KMS-11 (cell line): ENCODE measurements at regions not wholly inside any gene's neighbourhood (a gene's known extent, or its start where the extent isn't known, plus 50 kb on each side); places are given as distances from the start of the nearest gene placed in this dataset.

Experiments
- H2AFZ ChIP-seq: fragments of 200-600 bp; sonication (generic); 2 replicates; pipeline ENCODE4 v1.6.1; 2016; ENCODE audit warnings: antibody characterized with exemption, mixed run types, low read depth
- H3K27ac ChIP-seq: fragments of 200-600 bp; sonication (generic); 2 replicates; pipeline ENCODE4 v1.6.1; 2016; ENCODE audit warnings: mild to moderate bottlenecking, mixed run types
- H3K27me3 ChIP-seq: fragments of 200-600 bp; sonication (generic); 2 replicates; pipeline ENCODE4 v1.6.1; 2017; ENCODE audit warnings: mild to moderate bottlenecking, low read depth, mixed run types, moderate library complexity; ENCODE audit not compliant: insufficient read depth
- H3K36me3 ChIP-seq: fragments of 200-600 bp; sonication (generic); 2 replicates; pipeline ENCODE4 v1.6.1; 2017; ENCODE audit warnings: mild to moderate bottlenecking, mixed run types; ENCODE audit not compliant: insufficient read depth
- H3K4me1 ChIP-seq: fragments of 200-600 bp; sonication (generic); 2 replicates; pipeline ENCODE4 v1.6.1; 2016; ENCODE audit warnings: mild to moderate bottlenecking, low read depth, mixed run types; ENCODE audit not compliant: poor library complexity, severe bottlenecking
- H3K4me2 ChIP-seq: fragments of 200-600 bp; sonication (generic); 2 replicates; pipeline ENCODE4 v1.7.0; 2016; ENCODE audit warnings: mild to moderate bottlenecking, mixed run types
- H3K4me3 ChIP-seq: fragments of 200-600 bp; sonication (generic); IDR thresholded peaks from 2 replicates; pipeline ENCODE4 v1.6.1; 2017; ENCODE audit warnings: low read depth, low read length, mixed read lengths; ENCODE audit not compliant: insufficient read depth
- H3K79me2 ChIP-seq: fragments of 200-600 bp; sonication (generic); 2 replicates; pipeline ENCODE4 v1.6.1; 2016; ENCODE audit warnings: low read depth, mixed run types; ENCODE audit not compliant: insufficient read depth
- H3K9ac ChIP-seq: fragments of 200-600 bp; sonication (generic); 2 replicates; pipeline ENCODE4 v1.6.1; 2016; ENCODE audit warnings: mild to moderate bottlenecking, mixed run types
- H4K20me1 ChIP-seq: fragments of 200-600 bp; sonication (generic); 2 replicates; pipeline ENCODE4 v1.6.1; 2016; ENCODE audit warnings: mild to moderate bottlenecking, mixed run types; ENCODE audit not compliant: insufficient read depth
- TF ChIP-seq, protein P1 (sequence below): fragments of 200-600 bp; sonication (generic); conservative IDR thresholded peaks from 2 replicates; pipeline ENCODE4 v1.6.1; 2017; ENCODE audit warnings: low read depth, mild to moderate bottlenecking, antibody characterized with exemption, low read length, moderate library complexity, mixed read lengths

DNA sequence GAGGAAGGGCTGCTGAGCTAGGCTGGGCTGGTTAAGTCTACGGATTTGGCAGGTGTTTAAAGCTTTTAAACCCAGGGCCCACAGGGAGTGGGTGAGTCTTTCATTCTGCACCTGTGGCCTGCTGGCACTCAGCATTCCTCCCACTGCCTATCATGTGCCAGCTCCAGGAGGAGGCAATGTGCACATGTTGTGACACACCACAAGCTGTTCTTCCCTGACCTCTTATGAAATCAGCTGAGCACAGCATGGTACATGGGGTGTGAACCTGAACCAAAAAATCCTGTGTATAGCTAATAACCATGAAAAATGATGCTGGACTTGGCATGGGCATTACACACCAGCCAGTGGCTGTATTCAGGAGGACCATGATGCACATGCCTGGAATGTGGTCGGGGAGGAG is 297.9 kb upstream of the MMADHC start:
- TF ChIP-seq, protein P1, sequence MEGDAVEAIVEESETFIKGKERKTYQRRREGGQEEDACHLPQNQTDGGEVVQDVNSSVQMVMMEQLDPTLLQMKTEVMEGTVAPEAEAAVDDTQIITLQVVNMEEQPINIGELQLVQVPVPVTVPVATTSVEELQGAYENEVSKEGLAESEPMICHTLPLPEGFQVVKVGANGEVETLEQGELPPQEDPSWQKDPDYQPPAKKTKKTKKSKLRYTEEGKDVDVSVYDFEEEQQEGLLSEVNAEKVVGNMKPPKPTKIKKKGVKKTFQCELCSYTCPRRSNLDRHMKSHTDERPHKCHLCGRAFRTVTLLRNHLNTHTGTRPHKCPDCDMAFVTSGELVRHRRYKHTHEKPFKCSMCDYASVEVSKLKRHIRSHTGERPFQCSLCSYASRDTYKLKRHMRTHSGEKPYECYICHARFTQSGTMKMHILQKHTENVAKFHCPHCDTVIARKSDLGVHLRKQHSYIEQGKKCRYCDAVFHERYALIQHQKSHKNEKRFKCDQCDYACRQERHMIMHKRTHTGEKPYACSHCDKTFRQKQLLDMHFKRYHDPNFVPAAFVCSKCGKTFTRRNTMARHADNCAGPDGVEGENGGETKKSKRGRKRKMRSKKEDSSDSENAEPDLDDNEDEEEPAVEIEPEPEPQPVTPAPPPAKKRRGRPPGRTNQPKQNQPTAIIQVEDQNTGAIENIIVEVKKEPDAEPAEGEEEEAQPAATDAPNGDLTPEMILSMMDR, result no peak
- peak overlapping the region; percentile 65 for H3K4me2 ChIP-seq
- H3K27ac ChIP-seq, result peak overlapping the region; percentile 42
- H3K9ac ChIP-seq, result no peak overlapping the region
- no peaks in the 10 kb centered on the region for H3K79me2 ChIP-seq
- no peaks in the 10 kb centered on the region for H3K36me3 ChIP-seq
- H4K20me1 ChIP-seq, result no peaks in the 10 kb centered on the region
- peaks cover 52% of the 10 kb centered on the region for H3K4me1 ChIP-seq
- H3K27me3 ChIP-seq, result no peaks in the 10 kb centered on the region
- no peak overlapping the region for H3K4me3 ChIP-seq
- H2AFZ ChIP-seq, result no peak overlapping the region

DNA sequence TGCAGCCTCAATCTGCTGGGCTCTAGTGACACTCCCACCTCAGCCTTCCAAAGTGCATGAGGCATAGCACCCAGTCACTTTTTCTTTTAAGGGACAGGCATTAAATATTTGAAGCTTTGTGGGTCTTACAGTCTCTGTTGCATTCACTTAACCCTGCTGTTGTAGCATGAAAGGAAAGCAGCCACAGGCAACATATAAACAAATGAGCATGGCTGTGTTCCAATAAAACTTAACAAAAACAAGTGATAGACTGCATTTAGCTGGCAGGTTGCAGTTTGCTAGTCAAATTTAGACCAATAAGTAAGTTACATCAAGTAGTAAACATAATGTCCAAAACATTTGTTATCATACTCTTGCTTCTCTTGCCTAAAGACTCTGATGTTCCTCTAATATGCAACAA is 297.3 kb upstream of the MMADHC start:
- Histone ChIP-seq H3K27me3 (no peaks in the 10 kb centered on the region), H3K4me3 (no peak overlapping the region), H3K36me3 (no peaks in the 10 kb centered on the region), H4K20me1 (no peaks in the 10 kb centered on the region), H3K4me2 (peak overlapping the region; percentile 65; the same call in 1 of the 2 replicates), H3K9ac (no peak overlapping the region), H3K27ac (peak overlapping the region; percentile 42), H3K4me1 (peaks cover 52% of the 10 kb centered on the region), H3K79me2 (no peaks in the 10 kb centered on the region), H2AFZ (no peak overlapping the region)
- TF ChIP-seq, protein P1, result no peak

DNA sequence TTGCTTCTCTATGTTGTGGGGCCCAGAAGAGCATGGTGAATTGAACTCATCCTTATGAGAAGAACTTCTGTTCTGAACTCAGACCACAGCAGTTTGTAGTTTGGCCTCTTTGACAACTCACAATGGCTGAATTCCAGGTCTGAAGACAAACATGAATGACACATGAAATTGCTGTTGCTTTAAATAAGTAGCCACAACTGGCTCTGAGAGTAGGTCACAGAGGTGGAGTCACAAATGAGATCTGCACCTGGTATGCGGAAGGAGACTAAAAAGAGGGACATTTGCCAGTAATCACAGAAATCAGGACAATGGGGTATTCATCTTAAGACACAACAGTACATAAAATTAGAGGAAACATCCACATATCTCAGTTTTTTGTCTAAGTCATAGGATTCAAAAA is 290.3 kb upstream of the MMADHC start:
- H3K27me3 ChIP-seq, result no peaks in the 10 kb centered on the region
- H3K79me2 ChIP-seq, result no peaks in the 10 kb centered on the region
- peak overlapping the region; percentile 71 for H3K4me2 ChIP-seq
- peak overlapping the region; percentile 45; the same call in 1 of the 2 replicates for H2AFZ ChIP-seq
- H3K9ac ChIP-seq, result peak overlapping the region; percentile 14; the same call in 1 of the 2 replicates
- TF ChIP-seq, protein P1, result no peak
- H3K4me1 ChIP-seq, result peaks cover 39% of the 10 kb centered on the region
- H4K20me1 ChIP-seq, result no peaks in the 10 kb centered on the region
- H3K36me3 ChIP-seq, result no peaks in the 10 kb centered on the region
- H3K4me3 ChIP-seq, result no peak overlapping the region
- H3K27ac ChIP-seq, result peak overlapping the region; percentile 84

DNA sequence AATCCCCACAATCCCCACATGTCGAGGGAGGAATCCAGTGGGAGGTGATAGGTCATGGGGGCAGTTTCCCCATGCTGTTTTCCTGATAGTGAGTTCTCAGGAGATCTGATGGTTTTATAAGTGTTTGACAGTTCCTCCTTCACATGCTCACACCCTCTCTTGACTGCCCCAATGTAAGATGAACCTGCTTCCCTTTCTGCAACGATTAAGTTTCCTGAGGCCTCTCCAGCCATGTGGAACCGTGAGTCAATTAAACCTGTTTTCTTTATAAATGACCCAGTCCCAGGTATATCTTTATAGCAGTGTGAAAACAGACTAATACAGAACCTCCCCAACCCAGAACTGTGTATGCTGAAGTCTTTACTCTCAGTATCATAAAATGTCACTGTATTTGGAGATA is 289.5 kb upstream of the MMADHC start:
- H3K9ac ChIP-seq, result no peak overlapping the region; the same call in 1 of the 2 replicates
- H3K36me3 ChIP-seq, result no peaks in the 10 kb centered on the region
- peak overlapping the region; percentile 45; the same call in 1 of the 2 replicates for H2AFZ ChIP-seq
- peaks cover 35% of the 10 kb centered on the region for H3K4me1 ChIP-seq
- H3K27me3 ChIP-seq, result no peaks in the 10 kb centered on the region
- H4K20me1 ChIP-seq, result no peaks in the 10 kb centered on the region
- H3K27ac ChIP-seq, result peak overlapping the region; percentile 84
- H3K4me3 ChIP-seq, result no peak overlapping the region
- no peaks in the 10 kb centered on the region for H3K79me2 ChIP-seq
- H3K4me2 ChIP-seq, result peak overlapping the region; percentile 71
- TF ChIP-seq, protein P1, result no peak

DNA sequence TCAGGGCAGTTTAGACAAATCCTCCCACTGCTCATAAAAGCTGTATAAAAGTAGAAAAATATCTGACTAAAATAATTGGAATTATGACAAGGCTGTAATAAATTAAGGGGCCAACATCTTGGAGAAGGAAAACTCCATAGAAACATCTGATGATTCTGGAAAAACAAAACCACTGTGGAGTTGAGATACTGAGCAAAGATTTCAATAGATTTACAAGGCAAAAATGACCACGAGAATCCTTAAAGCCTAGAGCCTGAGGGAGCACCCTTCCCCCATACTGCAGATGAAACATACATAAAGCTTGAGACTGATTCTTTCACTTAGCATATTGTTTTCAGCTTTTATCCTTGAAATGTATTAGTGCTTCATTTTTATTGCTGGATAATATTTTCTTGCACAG is 286.4 kb upstream of the MMADHC start:
- Histone ChIP-seq H3K27me3 (no peaks in the 10 kb centered on the region), H3K4me2 (no peak overlapping the region), H3K36me3 (no peaks in the 10 kb centered on the region), H3K79me2 (no peaks in the 10 kb centered on the region), H3K9ac (no peak overlapping the region), H4K20me1 (no peaks in the 10 kb centered on the region), H2AFZ (no peak overlapping the region), H3K27ac (no peak overlapping the region), H3K4me1 (peaks cover 34% of the 10 kb centered on the region), H3K4me3 (no peak overlapping the region)
- TF ChIP-seq, protein P1, result no peak
